ENCODE measurements at regions not wholly inside any gene's neighbourhood (a gene's known extent, or its start where the extent isn't known, plus 50 kb on each side); places are given as distances from the start of the nearest gene placed in this dataset.

DNA sequence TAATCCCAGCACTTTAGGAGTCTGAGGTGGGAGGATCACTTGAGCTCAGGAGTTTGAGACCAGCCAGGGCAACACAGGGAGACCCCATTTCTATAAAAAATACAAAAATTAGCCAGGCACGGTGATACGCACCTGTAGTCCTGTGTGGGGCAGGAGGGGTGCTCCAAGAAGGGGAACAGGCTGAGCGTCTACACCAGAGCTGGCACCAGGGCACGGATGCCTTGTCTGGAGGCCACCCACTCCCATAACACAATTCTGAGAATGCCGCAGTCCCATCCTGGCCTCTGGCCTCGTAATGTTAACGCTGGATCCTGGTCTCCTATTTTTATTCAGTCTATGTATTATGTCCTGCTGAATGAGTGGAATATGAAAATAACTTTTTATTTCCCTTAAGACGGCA lies 161.3 kb downstream of the WSCD1 start:
- TF ChIP-seq, protein P1, sequence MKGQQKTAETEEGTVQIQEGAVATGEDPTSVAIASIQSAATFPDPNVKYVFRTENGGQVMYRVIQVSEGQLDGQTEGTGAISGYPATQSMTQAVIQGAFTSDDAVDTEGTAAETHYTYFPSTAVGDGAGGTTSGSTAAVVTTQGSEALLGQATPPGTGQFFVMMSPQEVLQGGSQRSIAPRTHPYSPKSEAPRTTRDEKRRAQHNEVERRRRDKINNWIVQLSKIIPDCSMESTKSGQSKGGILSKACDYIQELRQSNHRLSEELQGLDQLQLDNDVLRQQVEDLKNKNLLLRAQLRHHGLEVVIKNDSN (IDR thresholded peaks at IDR 0.05), result no peak
- TF ChIP-seq RAD21 (IDR thresholded peaks at IDR 0.05; ENCODE audit: low read depth) (no peak), TCF12 (IDR thresholded peaks at IDR 0.05; ENCODE audit: low read depth) (no peak), EP300 (IDR thresholded peaks at IDR 0.05; ENCODE audit: borderline replicate concordance) (no peak), CEBPB (IDR thresholded peaks at IDR 0.05) (no peak), NFIC (IDR thresholded peaks at IDR 0.05) (no peak), FOXM1 (IDR thresholded peaks at IDR 0.05; ENCODE audit: borderline replicate concordance, low read depth) (no peak), EGR1 (IDR thresholded peaks at IDR 0.05) (no peak), ZBTB7A (IDR thresholded peaks at IDR 0.05; ENCODE audit: low read depth) (no peak), TAF1 (IDR thresholded peaks at IDR 0.05; ENCODE audit: low read depth) (no peak)
- TF ChIP-seq, protein P2, sequence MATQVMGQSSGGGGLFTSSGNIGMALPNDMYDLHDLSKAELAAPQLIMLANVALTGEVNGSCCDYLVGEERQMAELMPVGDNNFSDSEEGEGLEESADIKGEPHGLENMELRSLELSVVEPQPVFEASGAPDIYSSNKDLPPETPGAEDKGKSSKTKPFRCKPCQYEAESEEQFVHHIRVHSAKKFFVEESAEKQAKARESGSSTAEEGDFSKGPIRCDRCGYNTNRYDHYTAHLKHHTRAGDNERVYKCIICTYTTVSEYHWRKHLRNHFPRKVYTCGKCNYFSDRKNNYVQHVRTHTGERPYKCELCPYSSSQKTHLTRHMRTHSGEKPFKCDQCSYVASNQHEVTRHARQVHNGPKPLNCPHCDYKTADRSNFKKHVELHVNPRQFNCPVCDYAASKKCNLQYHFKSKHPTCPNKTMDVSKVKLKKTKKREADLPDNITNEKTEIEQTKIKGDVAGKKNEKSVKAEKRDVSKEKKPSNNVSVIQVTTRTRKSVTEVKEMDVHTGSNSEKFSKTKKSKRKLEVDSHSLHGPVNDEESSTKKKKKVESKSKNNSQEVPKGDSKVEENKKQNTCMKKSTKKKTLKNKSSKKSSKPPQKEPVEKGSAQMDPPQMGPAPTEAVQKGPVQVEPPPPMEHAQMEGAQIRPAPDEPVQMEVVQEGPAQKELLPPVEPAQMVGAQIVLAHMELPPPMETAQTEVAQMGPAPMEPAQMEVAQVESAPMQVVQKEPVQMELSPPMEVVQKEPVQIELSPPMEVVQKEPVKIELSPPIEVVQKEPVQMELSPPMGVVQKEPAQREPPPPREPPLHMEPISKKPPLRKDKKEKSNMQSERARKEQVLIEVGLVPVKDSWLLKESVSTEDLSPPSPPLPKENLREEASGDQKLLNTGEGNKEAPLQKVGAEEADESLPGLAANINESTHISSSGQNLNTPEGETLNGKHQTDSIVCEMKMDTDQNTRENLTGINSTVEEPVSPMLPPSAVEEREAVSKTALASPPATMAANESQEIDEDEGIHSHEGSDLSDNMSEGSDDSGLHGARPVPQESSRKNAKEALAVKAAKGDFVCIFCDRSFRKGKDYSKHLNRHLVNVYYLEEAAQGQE (IDR thresholded peaks at IDR 0.05; ENCODE audit: low read depth), result no peak
- TF ChIP-seq, protein P3, sequence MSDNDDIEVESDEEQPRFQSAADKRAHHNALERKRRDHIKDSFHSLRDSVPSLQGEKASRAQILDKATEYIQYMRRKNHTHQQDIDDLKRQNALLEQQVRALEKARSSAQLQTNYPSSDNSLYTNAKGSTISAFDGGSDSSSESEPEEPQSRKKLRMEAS (IDR thresholded peaks at IDR 0.05), result no peak

DNA sequence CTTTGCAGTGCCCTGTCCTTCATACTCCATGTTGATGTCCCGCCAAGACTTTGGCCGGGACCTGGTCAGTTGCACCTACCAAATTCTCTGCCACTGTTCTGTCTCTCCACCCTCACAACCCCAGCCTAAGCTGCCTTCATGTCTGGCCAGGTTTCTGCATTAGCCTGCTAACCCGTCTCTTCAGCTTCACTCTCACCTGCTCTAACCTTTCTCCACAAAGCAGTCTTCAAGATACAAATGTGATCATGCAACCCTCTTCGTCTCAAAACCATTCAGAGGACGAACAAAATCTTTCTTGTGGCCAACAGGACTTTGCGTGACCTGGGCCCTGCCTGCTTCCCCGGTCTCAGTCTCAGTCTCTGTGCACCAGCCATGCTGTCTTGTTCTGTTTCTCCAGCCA lies 148.2 kb downstream of the WSCD1 start:
- TF ChIP-seq TAF1 (IDR thresholded peaks at IDR 0.05; ENCODE audit: low read depth) (no peak), CREB1 (IDR thresholded peaks at IDR 0.05; ENCODE audit: low read depth) (no peak), EP300 (IDR thresholded peaks at IDR 0.05; ENCODE audit: borderline replicate concordance) (no peak), RAD21 (IDR thresholded peaks at IDR 0.05; ENCODE audit: low read depth) (no peak), FOXM1 (IDR thresholded peaks at IDR 0.05; ENCODE audit: borderline replicate concordance, low read depth) (no peak), CEBPB (IDR thresholded peaks at IDR 0.05) (no peak), NFIC (IDR thresholded peaks at IDR 0.05) (no peak)
- TF ChIP-seq, protein P2 (IDR thresholded peaks at IDR 0.05; ENCODE audit: low read depth), result no peak
- TF ChIP-seq, protein P1 (IDR thresholded peaks at IDR 0.05), result no peak
- TF ChIP-seq, protein P3 (IDR thresholded peaks at IDR 0.05), result no peak

DNA sequence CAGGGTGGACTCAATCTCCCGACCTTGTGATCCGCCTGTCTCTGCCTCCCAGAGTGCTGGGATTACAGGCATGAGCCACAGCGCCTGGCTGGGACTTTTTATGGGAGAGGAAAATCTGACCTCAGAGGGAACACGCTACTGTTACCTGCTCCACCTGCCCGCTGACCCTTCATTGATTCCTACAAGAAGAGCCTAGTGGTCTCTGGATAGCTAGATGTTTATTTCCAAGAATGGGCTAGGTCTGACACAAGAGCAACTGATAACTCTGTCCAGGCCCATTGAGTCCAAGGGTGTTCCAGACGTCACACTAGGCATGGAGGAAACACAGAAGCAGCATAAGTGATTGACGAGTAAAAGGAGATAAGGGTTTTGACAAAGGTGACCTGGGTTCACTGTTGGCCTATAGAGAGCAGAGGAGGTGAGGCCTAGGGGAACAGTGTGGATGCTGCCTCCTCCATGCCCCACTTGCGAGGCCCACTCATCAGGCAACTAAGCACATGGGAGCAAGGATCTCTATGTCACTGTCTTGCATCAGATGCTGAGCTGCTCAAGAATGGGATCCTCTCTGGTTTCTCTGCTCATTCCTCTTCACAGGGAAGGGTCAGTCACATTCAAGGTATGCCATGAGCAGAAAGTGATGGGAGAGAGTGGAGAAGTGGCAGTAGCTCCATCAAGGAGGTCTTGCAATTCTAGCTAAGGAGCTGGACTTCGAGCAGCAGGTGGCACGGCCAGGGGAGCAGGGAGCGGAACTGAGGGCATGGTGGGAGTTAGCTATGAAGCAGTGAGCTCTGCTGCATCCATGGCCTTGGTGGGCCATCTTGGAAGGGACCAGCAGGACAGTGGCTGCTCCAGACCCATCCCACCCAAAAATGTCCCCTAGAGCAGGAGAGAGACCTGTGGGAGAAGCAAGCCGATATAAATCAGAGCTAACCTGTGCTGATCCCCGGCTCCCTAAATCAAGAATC lies 145.2 kb downstream of the WSCD1 start:
- TF ChIP-seq ZBTB7A (IDR thresholded peaks at IDR 0.05; ENCODE audit: low read depth), result no peak
- TF ChIP-seq RAD21 (IDR thresholded peaks at IDR 0.05; ENCODE audit: low read depth), result no peak
- TF ChIP-seq CEBPB (IDR thresholded peaks at IDR 0.05), result no peak
- no peak for TF ChIP-seq YY1 (IDR thresholded peaks at IDR 0.05; ENCODE audit: low read depth)
- no peak for TF ChIP-seq EP300 (IDR thresholded peaks at IDR 0.05; ENCODE audit: borderline replicate concordance)
- TF ChIP-seq CREB1 (IDR thresholded peaks at IDR 0.05; ENCODE audit: low read depth), result no peak
- TF ChIP-seq TCF12 (IDR thresholded peaks at IDR 0.05; ENCODE audit: low read depth), result no peak
- TF ChIP-seq, protein P1 (IDR thresholded peaks at IDR 0.05), result no peak

DNA sequence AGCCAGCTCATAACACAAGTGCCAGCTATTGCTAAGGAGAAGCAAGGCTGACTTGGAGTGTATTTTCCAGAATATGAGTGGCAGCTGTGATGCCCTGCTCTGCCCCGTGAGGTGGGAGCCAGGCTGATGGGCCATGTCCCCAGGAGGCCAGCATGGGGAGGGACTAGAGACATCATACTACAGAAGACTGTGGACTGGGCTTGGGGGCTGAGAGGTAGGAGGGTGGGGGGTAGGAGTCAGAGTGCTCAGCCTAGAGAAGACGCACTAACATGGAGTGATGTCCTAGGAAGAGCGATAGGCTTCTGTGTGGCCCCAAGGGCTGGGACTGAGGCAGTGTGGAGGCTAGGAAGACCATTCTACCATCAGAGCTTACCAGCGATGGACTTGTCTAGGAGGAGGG lies 143.7 kb downstream of the WSCD1 start:
- TF ChIP-seq TEAD4 (IDR thresholded peaks at IDR 0.05) (no peak), NFIC (IDR thresholded peaks at IDR 0.05) (no peak), TAF1 (IDR thresholded peaks at IDR 0.05; ENCODE audit: low read depth) (no peak), RAD21 (IDR thresholded peaks at IDR 0.05; ENCODE audit: low read depth) (no peak), EGR1 (IDR thresholded peaks at IDR 0.05) (no peak), EP300 (IDR thresholded peaks at IDR 0.05; ENCODE audit: borderline replicate concordance) (no peak), FOXM1 (IDR thresholded peaks at IDR 0.05; ENCODE audit: borderline replicate concordance, low read depth) (no peak), YY1 (IDR thresholded peaks at IDR 0.05; ENCODE audit: low read depth) (no peak), TCF12 (IDR thresholded peaks at IDR 0.05; ENCODE audit: low read depth) (no peak), CEBPB (IDR thresholded peaks at IDR 0.05) (no peak), ZBTB7A (IDR thresholded peaks at IDR 0.05; ENCODE audit: low read depth) (no peak), CREB1 (IDR thresholded peaks at IDR 0.05; ENCODE audit: low read depth) (no peak)
- TF ChIP-seq, protein P2 (IDR thresholded peaks at IDR 0.05; ENCODE audit: low read depth), result no peak
- TF ChIP-seq, protein P3 (IDR thresholded peaks at IDR 0.05), result no peak
- TF ChIP-seq, protein P1 (IDR thresholded peaks at IDR 0.05), result no peak
